Effector memory CD8-positive, alpha-beta T cell (primary cell): ENCODE measurements at regions not wholly inside any gene's neighbourhood (a gene's known extent, or its start where the extent isn't known, plus 50 kb on each side); places are given as distances from the start of the nearest gene placed in this dataset.
"Not testable (repeated sequence)": the region's sequence is repeated elsewhere in the genome, so short reads cannot be mapped to it uniquely, and the experiment has no call there.

Experiments
- ATAC-seq: fragments of 150-1000 bp; cut with Tn5 transposase; replicated peaks from 2 replicates; pipeline ENCODE4 v1.10.0; 2021; ENCODE audit warnings: mild to moderate bottlenecking, moderate library complexity
- DNase-seq, 3 experiments: peaks; one replicate each; pipeline ENCODE4 v3.0.0; 2021
- H3K27ac Mint-ChIP-seq, 2 donors: one replicate each; pipeline ENCODE4 v1.8.0; 2022; ENCODE audit warnings: mild to moderate bottlenecking in 2 of 2, mixed read lengths in 2 of 2, moderate library complexity in 2 of 2
- H3K27me3 Mint-ChIP-seq, 2 donors: one replicate each; pipeline ENCODE4 v1.8.0; 2022; ENCODE audit warnings: mixed read lengths in 2 of 2
- H3K36me3 Mint-ChIP-seq: one replicate; pipeline ENCODE4 v1.8.0; 2022; ENCODE audit warnings: mild to moderate bottlenecking, moderate library complexity, mixed read lengths; ENCODE audit not compliant: insufficient read depth
- H3K4me1 Mint-ChIP-seq, 2 donors: one replicate each; pipeline ENCODE4 v1.8.0; 2022; ENCODE audit warnings: low read depth in 2 of 2, mixed read lengths in 2 of 2
- H3K4me3 Mint-ChIP-seq, 2 donors: one replicate each; pipeline ENCODE4 v1.8.0; 2022; ENCODE audit warnings: mild to moderate bottlenecking in 2 of 2, mixed read lengths in 2 of 2, moderate library complexity in 2 of 2
- H3K9me3 Mint-ChIP-seq, 2 donors: one replicate each; pipeline ENCODE4 v1.8.0; 2022; ENCODE audit warnings: mixed read lengths in 2 of 2

GRCh38 chr22:49006207-49007012, 821.3 kb downstream of the BRD1 start:
- no peak for DNase-seq
- Mint-ChIP-seq H3K27ac (peak overlapping the region in 1 of 2 donors; percentile 11), H3K4me3 (no peak overlapping the region), H3K36me3 (no peaks in the 10 kb centered on the region), H3K4me1 (no peaks in the 10 kb centered on the region), H3K27me3 (peaks cover 11 to 32% of the 10 kb centered on the region in 2 donors), H3K9me3 (no peaks in the 10 kb centered on the region)
- no peak for ATAC-seq

- Mint-ChIP-seq H3K4me1 (no peaks in the 10 kb centered on the region), H3K9me3 (no peaks in the 10 kb centered on the region), H3K27me3 (peaks cover 11 to 24% of the 10 kb centered on the region in 2 donors), H3K27ac (no peak overlapping the region), H3K36me3 (no peaks in the 10 kb centered on the region), H3K4me3 (no peak overlapping the region)
- DNase-seq (no peak), ATAC-seq (no peak)
Measured at GRCh38 chr22:49005557-49005956, 822.1 kb downstream of the BRD1 start.

GRCh38 chr22:49004484-49005399, 822.9 kb downstream of the BRD1 start:
- Mint-ChIP-seq H3K27ac (no peak overlapping the region), H3K9me3 (no peaks in the 10 kb centered on the region), H3K4me3 (no peak overlapping the region), H3K27me3 (peaks cover 6 to 16% of the 10 kb centered on the region in 2 donors), H3K4me1 (no peaks in the 10 kb centered on the region), H3K36me3 (no peaks in the 10 kb centered on the region)
- no peak for ATAC-seq
- no peak for DNase-seq

- peaks cover 24 to 33% of the 10 kb centered on the region in 2 donors for H3K27me3 Mint-ChIP-seq
- DNase-seq, H3K36me3 Mint-ChIP-seq, H3K4me1 Mint-ChIP-seq, H3K9me3 Mint-ChIP-seq, H3K4me3 Mint-ChIP-seq, H3K27ac Mint-ChIP-seq, ATAC-seq: not testable (repeated sequence)
Measured at GRCh38 chr22:48997605-48998004, 830.1 kb downstream of the BRD1 start.

- Mint-ChIP-seq H3K4me1 (no peaks in the 10 kb centered on the region), H3K36me3 (no peaks in the 10 kb centered on the region), H3K27ac (no peak overlapping the region), H3K4me3 (no peak overlapping the region), H3K27me3 (peaks cover 30 to 39% of the 10 kb centered on the region in 2 donors), H3K9me3 (no peaks in the 10 kb centered on the region)
- ATAC-seq (no peak), DNase-seq (no peak)
Measured at GRCh38 chr22:48993655-48994054, 834.0 kb downstream of the BRD1 start.

- no peak for ATAC-seq
- no peak overlapping the region for H3K4me3 Mint-ChIP-seq
Measured at GRCh38 chr22:48984639-48985038, 843.0 kb downstream of the BRD1 start.

GRCh38 chr22:48982321-48982905, 845.3 kb downstream of the BRD1 start:
- H3K4me3 Mint-ChIP-seq = no peak overlapping the region

More at GRCh38 chr22:48984639-48985038, 843.0 kb downstream of the BRD1 start:
- DNase-seq = no peak
- H3K9me3 Mint-ChIP-seq = peaks cover 5 to 8% of the 10 kb centered on the region in 2 donors
- H3K4me1 Mint-ChIP-seq = no peaks in the 10 kb centered on the region
- no peak overlapping the region for H3K27ac Mint-ChIP-seq
- H3K27me3 Mint-ChIP-seq = peaks cover 14 to 22% of the 10 kb centered on the region in 2 donors
- H3K36me3 Mint-ChIP-seq = no peaks in the 10 kb centered on the region

GRCh38 chr22:48981371-48982061, 846.2 kb downstream of the BRD1 start:
- ATAC-seq (no peak), DNase-seq (no peak)
- Mint-ChIP-seq H3K4me3 (no peak overlapping the region), H3K36me3 (no peaks in the 10 kb centered on the region), H3K27me3 (peaks cover 24 to 45% of the 10 kb centered on the region in 2 donors), H3K4me1 (no peaks in the 10 kb centered on the region), H3K9me3 (peaks cover 5 to 8% of the 10 kb centered on the region in 2 donors), H3K27ac (no peak overlapping the region)

More at GRCh38 chr22:48982321-48982905, 845.3 kb downstream of the BRD1 start:
- Mint-ChIP-seq H3K4me1 (no peaks in the 10 kb centered on the region), H3K27me3 (peaks cover 20 to 36% of the 10 kb centered on the region in 2 donors), H3K9me3 (peaks cover 5 to 8% of the 10 kb centered on the region in 2 donors), H3K27ac (no peak overlapping the region), H3K36me3 (no peaks in the 10 kb centered on the region)
- no peak for DNase-seq
- ATAC-seq = no peak

GRCh38 chr22:48980918-48981317, 846.8 kb downstream of the BRD1 start:
- DNase-seq (no peak), ATAC-seq (no peak)
- H3K27me3 Mint-ChIP-seq = peaks cover 29 to 51% of the 10 kb centered on the region in 2 donors
- H3K4me1 Mint-ChIP-seq = no peaks in the 10 kb centered on the region
- no peaks in the 10 kb centered on the region for H3K36me3 Mint-ChIP-seq
- no peak overlapping the region for H3K27ac Mint-ChIP-seq
- no peak overlapping the region for H3K4me3 Mint-ChIP-seq
- H3K9me3 Mint-ChIP-seq = peaks cover 5 to 8% of the 10 kb centered on the region in 2 donors

GRCh38 chr22:48980409-48980808, 847.3 kb downstream of the BRD1 start:
- ATAC-seq (no peak), DNase-seq (no peak)
- Mint-ChIP-seq H3K4me1 (no peaks in the 10 kb centered on the region), H3K36me3 (no peaks in the 10 kb centered on the region), H3K4me3 (no peak overlapping the region), H3K27me3 (peaks cover 33 to 56% of the 10 kb centered on the region in 2 donors), H3K27ac (no peak overlapping the region), H3K9me3 (peaks cover 5 to 7% of the 10 kb centered on the region in 2 donors)

- no peaks in the 10 kb centered on the region for H3K9me3 Mint-ChIP-seq
- no peak overlapping the region for H3K4me3 Mint-ChIP-seq
- H3K36me3 Mint-ChIP-seq = no peaks in the 10 kb centered on the region
- no peaks in the 10 kb centered on the region for H3K4me1 Mint-ChIP-seq
- DNase-seq (no peak), ATAC-seq (no peak)
- H3K27ac Mint-ChIP-seq = no peak overlapping the region
- peaks cover 38 to 65% of the 10 kb centered on the region in 2 donors for H3K27me3 Mint-ChIP-seq
Measured at GRCh38 chr22:48979482-48979881, 848.2 kb downstream of the BRD1 start.

GRCh38 chr22:48976556-48977535, 850.8 kb downstream of the BRD1 start:
- no peaks in the 10 kb centered on the region for H3K9me3 Mint-ChIP-seq
- ATAC-seq = no peak
- H3K4me1 Mint-ChIP-seq = no peaks in the 10 kb centered on the region
- H3K27ac Mint-ChIP-seq = no peak overlapping the region
- no peaks in the 10 kb centered on the region for H3K36me3 Mint-ChIP-seq
- peaks cover 46 to 74% of the 10 kb centered on the region in 2 donors for H3K27me3 Mint-ChIP-seq
- no peak for DNase-seq
- no peak overlapping the region for H3K4me3 Mint-ChIP-seq
